Lower leg skin (tissue), 3 donors: ENCODE measurements at regions not wholly inside any gene's neighbourhood (a gene's known extent, or its start where the extent isn't known, plus 50 kb on each side); places are given as distances from the start of the nearest gene placed in this dataset.

Source experiments
- POLR2A ChIP-seq, 2 donors: fragments of 450-650 bp; IDR thresholded peaks; one replicate each; pipeline ENCODE4 v1.6.1; 2016 to 2017; ENCODE audit warnings: antibody characterized with exemption in 2 of 2, mild to moderate bottlenecking in 1 of 2, moderate library complexity in 1 of 2
- TF ChIP-seq, protein P1 (sequence below), 3 donors: fragments of 450-650 bp; IDR thresholded peaks; one replicate each; pipeline ENCODE4 v1.5.1; 2016; ENCODE audit warnings: antibody characterized with exemption in 3 of 3, mild to moderate bottlenecking in 3 of 3, moderate library complexity in 2 of 3

DNA sequence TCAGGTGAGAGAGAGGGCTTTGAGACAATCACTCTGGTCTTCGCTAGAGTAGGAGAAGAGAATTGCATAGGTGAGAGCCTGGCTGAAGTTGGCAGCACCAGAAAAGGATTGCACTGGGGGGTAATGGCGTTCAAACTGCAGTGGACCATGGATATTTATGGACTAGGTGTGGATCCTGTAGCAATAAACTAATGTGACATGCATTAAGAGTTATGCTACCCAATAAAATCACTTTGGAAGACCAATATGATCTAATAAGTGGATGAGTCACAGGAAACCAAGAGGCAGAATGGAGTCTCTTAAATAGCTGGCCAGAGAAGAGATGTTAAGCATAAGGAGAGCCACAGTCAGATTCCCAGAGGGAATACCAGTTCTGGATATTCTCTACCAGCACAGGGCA, 259.8 kb downstream of the FBXO8 start:
- TF ChIP-seq, protein P1, sequence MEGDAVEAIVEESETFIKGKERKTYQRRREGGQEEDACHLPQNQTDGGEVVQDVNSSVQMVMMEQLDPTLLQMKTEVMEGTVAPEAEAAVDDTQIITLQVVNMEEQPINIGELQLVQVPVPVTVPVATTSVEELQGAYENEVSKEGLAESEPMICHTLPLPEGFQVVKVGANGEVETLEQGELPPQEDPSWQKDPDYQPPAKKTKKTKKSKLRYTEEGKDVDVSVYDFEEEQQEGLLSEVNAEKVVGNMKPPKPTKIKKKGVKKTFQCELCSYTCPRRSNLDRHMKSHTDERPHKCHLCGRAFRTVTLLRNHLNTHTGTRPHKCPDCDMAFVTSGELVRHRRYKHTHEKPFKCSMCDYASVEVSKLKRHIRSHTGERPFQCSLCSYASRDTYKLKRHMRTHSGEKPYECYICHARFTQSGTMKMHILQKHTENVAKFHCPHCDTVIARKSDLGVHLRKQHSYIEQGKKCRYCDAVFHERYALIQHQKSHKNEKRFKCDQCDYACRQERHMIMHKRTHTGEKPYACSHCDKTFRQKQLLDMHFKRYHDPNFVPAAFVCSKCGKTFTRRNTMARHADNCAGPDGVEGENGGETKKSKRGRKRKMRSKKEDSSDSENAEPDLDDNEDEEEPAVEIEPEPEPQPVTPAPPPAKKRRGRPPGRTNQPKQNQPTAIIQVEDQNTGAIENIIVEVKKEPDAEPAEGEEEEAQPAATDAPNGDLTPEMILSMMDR (IDR thresholded peaks at IDR 0.05), result no peak
- no peak for TF ChIP-seq POLR2A (IDR thresholded peaks at IDR 0.05)
